Spinal cord (tissue), 9 donors: ENCODE measurements at regions not wholly inside any gene's neighbourhood (a gene's known extent, or its start where the extent isn't known, plus 50 kb on each side); places are given as distances from the start of the nearest gene placed in this dataset.

Source experiments
- DNase-seq, 6 donors: peaks; one replicate each; pipeline versions ENCODE4 v3.0.0 to v3.0.0-alpha.2; 2013 to 2015; ENCODE audit warnings: low spot score in 6 of 6, low read depth in 4 of 6
- H3K27ac ChIP-seq: one replicate; pipeline ENCODE4 v1.5.1; 2013; ENCODE audit warnings: low read depth, low read length, control low read depth
- H3K27me3 ChIP-seq: one replicate; pipeline ENCODE4 v1.6.1; 2013; ENCODE audit warnings: low read length; ENCODE audit not compliant: control insufficient read depth, insufficient read depth
- H3K36me3 ChIP-seq: one replicate; pipeline ENCODE4 v1.6.1; 2013; ENCODE audit warnings: low read length; ENCODE audit not compliant: control insufficient read depth, insufficient read depth
- H3K4me1 ChIP-seq: one replicate; pipeline ENCODE4 v1.6.1; 2013; ENCODE audit warnings: low read length; ENCODE audit not compliant: control insufficient read depth, insufficient read depth
- H3K4me3 ChIP-seq: one replicate; pipeline ENCODE4 v1.5.1; 2013; ENCODE audit warnings: low read depth, low read length, control low read depth
- H3K9me3 ChIP-seq: one replicate; pipeline ENCODE4 v1.6.1; 2013; ENCODE audit warnings: low read length; ENCODE audit not compliant: control insufficient read depth, insufficient read depth
- WGBS: methylation state at CpG from one replicate; pipeline ENCODE4 v1.1.5; 2013; ENCODE audit warnings: missing lambda C conversion rate; ENCODE audit not compliant: insufficient coverage; 5-methylcytosine and 5-hydroxymethylcytosine counted together
- donor health status: healthy.

DNA sequence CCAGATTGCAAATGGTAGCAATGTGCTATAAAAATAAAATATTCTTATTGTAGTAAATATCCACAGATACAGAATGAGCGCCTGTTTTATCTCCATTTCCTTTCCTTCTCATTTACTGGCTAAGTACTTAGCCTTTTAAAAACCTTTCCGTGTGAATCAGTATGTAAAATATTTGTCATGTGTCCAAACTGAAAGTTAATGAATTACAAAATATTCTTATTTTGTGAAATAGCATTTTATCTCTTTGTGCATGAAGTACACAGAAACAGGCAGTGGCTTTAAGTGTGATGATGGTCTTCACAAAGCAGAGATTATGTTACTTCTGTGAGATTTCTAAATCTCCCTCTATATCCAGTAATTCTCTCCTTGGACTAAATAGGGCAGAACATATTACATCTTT is 56.7 kb upstream of the KIAA1217 start:
- DNase-seq: peak in 1 of 6 donors; percentile 24
- Histone ChIP-seq H3K9me3 (no peaks in the 10 kb centered on the region), H3K27ac (no peak overlapping the region), H3K36me3 (no peaks in the 10 kb centered on the region), H3K4me3 (no peak overlapping the region), H3K27me3 (no peaks in the 10 kb centered on the region), H3K4me1 (no peaks in the 10 kb centered on the region)
- no CpG with 5 or more reads among the region's 2 CpGs for WGBS

DNA sequence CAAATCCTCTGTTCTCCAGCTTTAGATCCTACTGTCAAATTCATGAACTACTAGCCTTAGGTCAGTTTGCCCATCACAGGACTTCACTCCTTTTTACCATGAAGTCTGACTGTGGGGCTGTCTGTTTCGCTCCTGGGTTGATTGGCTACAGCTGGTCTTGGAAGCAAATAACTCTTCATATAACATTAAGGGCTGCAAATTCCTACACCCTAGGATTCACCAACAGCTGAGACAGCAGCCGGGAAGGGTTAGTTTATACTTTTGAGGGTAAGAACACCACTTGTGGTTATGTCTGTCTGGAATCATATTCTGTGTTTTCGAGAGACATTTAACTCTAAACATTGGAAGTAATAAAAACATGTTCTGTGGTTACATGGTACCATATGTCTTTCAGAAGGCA is 55.9 kb upstream of the KIAA1217 start:
- Histone ChIP-seq H3K36me3 (no peaks in the 10 kb centered on the region), H3K4me1 (no peaks in the 10 kb centered on the region), H3K4me3 (no peak overlapping the region), H3K27me3 (no peaks in the 10 kb centered on the region), H3K9me3 (peaks cover 3% of the 10 kb centered on the region), H3K27ac (no peak overlapping the region)
- no CpG with 5 or more reads among the region's 3 CpGs for WGBS
- DNase-seq: peak in 1 of 6 donors; percentile 22

DNA sequence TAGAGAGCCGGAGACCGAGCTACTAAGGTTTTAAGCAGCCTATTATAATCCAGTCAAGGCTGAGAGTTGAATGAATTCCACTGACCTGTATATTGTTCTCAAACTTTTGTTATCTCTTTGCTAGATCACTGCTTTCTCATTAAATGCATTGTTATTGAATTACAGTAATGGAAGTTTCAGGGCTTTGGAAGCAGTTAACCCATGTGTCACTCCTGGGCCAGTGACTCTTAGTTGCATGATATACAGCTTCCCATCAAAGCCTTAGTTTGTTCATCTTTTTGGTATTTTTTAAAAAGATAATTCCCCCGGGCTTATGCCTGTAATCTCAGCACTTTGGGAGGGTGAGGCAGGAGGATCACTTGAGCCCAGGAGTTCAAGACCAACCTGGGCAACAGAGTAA is 55.4 kb upstream of the KIAA1217 start:
- Histone ChIP-seq H3K4me3 (no peak overlapping the region), H3K27me3 (no peaks in the 10 kb centered on the region), H3K36me3 (no peaks in the 10 kb centered on the region), H3K27ac (no peak overlapping the region), H3K4me1 (no peaks in the 10 kb centered on the region), H3K9me3 (peaks cover 3% of the 10 kb centered on the region)
- DNase-seq: no peak
- no CpG with 5 or more reads among the region's 3 CpGs for WGBS

DNA sequence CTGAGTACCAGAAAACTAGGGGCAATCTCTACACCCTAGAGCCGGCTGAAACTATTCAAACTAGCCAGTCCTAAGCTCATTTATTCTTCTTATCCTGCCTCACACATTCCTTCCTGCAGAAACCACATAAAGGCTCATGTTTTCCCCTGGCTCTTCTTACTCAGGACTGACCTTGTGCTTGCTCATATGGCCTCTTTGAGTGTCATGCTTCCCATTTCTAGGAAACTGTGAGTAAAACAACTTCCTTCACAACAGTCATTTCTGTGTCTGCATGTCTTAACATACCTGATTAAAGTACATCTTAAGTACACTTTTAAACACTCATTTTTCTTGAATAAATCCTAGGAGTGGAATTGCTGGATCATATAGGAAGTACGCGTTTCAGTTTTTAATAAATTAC is 52.3 kb upstream of the KIAA1217 start:
- H3K27me3 ChIP-seq: no peaks in the 10 kb centered on the region
- no peaks in the 10 kb centered on the region for H3K4me1 ChIP-seq
- peaks cover 3% of the 10 kb centered on the region for H3K9me3 ChIP-seq
- no peak overlapping the region for H3K27ac ChIP-seq
- WGBS: 89% methylated on average over 1 of the region's 3 CpGs
- H3K36me3 ChIP-seq: no peaks in the 10 kb centered on the region
- DNase-seq: no peak
- H3K4me3 ChIP-seq: no peak overlapping the region

DNA sequence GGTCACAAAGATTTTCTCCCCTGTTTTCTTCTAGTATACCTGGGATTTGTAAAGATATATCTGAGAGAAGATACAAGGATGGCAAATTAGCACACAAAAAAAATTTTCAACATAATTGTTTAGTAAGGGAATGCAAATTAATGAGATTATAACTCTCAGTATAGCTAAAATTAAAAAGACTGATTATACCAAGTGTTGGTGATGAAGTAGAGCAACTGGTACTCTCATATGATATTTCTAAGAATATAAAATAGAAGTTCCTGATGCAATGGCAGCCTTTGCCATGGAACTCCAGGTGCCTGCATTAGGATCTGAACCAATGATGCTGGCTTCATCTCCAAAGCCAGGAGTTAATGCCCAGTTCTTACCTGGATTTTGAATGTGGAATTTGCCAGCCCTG is 51.4 kb upstream of the KIAA1217 start:
- Histone ChIP-seq H3K9me3 (peaks cover 3% of the 10 kb centered on the region), H3K36me3 (no peaks in the 10 kb centered on the region), H3K4me1 (peaks cover 4% of the 10 kb centered on the region), H3K4me3 (no peak overlapping the region), H3K27me3 (no peaks in the 10 kb centered on the region), H3K27ac (no peak overlapping the region)
- no peak for DNase-seq
